ENCODE measurements at regions not wholly inside any gene's neighbourhood (a gene's known extent, or its start where the extent isn't known, plus 50 kb on each side); places are given as distances from the start of the nearest gene placed in this dataset.
"Not testable (repeated sequence)": the region's sequence is repeated elsewhere in the genome, so short reads cannot be mapped to it uniquely, and the experiment has no call there.

DNA sequence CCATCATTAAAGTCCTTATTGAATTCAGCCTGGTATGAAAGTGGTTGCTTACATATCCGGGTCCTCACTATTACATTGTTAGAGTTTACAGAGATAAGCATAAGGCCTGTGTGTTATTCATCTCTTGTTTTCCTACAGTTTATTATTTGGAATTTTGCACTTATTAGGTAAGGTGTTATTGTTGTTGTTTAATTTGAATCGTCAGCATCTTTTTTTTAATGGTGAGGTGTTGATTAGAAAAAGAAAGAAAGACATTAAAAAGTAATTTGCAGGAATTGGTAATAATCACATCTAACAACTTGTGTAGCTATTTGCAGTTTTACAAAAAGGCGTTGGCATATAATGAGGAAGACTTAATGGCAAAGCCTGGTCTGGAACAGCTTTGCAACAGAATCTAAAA lies 158.6 kb downstream of the SAMD5 start:
- no peak for DNase-seq (ENCODE audit: low read depth in 2 of 2)

DNA sequence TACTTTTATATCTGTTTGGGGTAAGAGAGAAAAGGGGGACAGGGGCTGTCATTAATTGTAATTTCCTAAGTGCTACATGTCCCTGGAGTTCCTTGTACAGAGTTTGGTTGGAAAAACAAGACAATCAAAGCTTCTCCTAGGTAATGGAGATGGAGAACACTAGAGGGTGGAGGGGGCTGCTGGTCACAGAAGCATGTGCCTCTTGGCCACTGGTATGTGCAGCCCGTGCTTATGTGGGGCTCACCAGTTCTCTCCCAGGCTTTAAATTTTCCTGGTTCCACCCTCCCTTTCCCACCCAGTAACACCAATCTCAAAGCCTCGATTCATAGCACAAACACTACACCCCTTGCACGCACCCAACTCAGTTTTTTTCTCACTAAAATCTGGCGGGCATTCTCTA lies 165.6 kb downstream of the SAMD5 start:
- DNase-seq (ENCODE audit: low read depth in 2 of 2): no peak

DNA sequence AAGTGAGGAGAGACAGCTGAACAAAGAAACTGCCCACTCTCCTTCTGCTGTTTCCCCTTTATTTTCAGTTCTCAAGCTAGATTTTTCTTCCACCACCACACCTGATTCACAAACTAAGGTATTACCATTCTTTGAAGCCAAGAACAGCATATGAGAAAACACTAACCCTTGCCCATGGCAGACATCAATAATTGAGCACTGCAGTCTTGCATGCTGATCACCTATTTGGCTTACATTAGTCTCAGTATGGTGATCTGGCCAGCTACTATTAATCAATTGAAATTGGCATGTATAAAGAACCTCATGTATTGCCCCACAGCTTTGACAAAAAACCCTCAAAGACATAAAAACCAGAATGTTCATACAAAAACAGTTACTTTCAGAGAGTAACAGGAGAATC lies 166.3 kb downstream of the SAMD5 start:
- no peak for DNase-seq (ENCODE audit: low read depth in 2 of 2)

DNA sequence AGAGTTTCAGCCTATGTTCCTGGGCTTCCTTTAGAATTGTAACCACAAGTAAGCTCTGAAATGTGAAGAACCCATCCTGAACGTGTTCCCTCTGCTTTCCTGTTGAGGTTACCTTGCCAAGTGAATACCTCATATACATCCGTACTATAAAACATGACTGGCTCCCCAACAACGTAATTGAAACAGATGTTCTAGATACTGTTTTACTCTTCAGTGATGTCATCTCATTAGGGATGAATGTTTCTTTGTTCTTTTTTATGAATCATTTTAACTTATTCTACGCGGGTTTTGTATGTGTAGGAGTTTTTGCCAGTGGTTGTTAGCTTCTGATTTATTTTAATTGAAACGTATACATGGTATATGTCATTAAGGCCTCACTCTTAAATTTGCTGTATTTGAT lies 166.8 kb downstream of the SAMD5 start:
- DNase-seq (ENCODE audit: low read depth in 2 of 2): no peak

DNA sequence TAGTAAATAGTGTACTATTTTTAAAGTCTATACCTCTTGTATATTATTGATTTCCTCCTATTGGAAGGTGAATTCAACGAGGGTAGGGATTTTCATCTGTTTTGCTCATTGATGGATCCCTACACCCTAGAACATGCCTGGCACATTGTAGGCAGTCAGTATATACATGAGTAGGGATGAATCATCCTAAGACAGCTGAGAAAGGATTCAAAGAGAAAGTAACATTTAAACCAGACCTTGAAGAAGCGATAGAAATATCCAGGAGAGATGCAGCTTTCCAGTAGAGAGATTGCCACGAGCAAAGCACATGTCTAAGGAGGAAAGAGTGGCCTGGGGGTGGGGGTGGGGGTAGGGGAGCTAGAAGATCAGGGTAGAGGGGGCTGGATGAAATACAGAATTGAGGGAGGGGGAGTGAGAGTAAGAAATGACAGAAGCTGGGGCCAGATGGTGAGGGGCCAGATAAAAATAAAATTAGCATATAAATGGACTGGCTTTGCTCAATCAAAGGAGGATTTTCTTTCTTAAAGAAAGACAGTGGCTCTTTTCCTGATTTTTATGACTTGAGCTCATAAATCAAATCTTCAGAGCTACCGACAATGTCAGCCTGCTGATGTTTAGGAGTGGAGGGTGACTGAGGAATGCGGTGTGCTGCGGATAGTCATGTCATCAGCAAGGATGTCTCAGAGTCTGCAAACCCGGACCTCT lies 168.2 kb downstream of the SAMD5 start:
- no peak for DNase-seq (ENCODE audit: low read depth in 2 of 2)

DNA sequence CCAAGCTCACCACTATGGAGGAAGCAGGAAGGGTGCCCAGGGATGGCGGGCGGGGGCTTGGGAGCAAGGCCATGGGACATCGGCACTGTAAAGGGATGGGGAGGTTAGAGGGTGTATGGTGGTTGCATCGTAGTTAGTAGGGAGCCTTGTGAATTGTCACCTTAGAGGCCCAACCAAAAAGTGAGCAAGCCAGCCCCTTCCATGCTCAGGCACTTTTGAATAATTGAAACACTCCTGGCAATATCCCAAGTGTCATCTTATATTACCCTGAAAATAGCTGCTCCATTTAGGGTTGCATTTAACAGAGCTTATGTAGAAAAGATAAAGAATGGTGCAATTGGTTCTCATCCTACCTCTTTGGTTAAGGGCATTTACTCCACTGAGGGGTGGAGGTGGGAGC lies 169.2 kb downstream of the SAMD5 start:
- no peak for DNase-seq (ENCODE audit: low read depth in 2 of 2)

DNA sequence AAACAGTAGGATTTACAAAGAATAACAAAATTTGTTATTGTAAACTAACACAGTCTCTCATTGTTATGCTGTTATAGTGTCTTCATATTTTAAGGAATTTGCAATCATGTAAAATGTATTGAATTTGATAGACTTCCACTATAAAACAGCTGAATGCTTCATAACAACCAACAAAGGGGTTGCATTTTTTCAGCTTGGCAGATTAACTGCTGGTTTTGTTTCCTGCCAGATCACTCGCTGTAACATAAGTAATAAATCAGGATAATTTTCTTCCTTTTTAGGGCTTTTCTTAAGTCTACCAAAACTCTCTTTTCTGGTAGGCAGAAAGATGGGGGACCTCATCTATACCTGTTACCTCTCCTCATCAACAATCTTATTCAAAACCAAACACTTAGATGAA lies 169.8 kb downstream of the SAMD5 start:
- DNase-seq (ENCODE audit: low read depth in 2 of 2): no peak

GRCh38 chr6:147684906-147685305 lies 176.4 kb downstream of the SAMD5 start:
- no peak for DNase-seq (ENCODE audit: low read depth in 2 of 2)

DNA sequence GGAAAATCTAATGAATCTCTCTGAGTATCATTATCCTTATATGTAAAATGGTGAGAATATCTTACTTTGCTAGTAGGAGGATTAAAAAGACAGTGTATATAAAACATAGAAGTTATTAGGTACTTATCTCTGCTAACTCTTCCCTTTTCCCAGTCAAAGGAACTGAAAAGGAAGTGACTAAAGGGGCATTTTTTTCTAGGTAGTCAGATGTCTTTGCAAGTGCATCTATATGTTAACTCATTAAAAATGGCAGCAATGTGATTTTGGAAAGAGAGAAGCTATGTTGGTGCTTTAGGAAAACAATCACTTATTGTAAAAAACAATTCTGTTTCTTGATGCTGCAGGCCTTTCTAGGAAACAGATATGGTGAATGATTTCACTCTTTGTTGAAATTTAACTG lies 180.9 kb downstream of the SAMD5 start:
- no peak for DNase-seq (ENCODE audit: low read depth in 2 of 2)

DNA sequence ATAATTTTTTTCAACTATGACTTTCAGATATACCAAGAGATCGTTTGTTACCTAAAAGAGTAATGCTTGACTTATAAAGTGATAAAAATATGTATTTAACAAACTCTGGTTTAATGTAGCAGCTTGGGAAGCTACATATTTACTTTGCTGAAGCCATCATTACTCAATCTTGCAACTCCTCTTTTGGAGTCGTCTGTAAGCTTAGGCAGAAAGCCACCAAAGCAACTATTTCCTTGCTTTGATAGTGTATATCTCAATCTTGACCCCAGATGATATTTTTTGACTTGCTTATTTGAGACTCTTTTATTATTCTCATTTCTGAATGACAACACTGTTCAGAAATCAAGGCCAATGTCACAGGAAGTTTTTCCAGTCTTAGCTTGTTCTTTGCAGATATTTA lies 183.0 kb downstream of the SAMD5 start:
- DNase-seq (ENCODE audit: low read depth in 2 of 2): no peak

DNA sequence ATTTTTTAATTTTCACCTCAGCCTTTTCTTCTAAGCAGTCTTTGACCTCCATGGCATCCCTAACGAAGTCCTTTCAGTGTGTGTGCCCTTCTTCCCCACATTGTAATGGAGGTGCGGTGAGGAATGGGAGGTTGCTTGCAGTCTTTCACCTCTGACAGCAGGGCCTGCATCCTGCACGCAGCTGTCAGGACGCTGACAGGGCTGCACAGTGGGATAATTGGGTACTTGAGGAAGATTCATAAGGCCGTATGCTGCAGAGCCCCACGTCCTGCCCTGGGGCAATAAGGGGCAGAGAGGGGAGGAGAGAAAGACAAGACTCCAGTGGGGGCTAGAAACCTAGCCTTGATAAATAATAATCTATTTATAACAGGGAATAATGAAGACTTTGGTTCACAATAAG lies 184.7 kb downstream of the SAMD5 start:
- DNase-seq (ENCODE audit: low read depth in 2 of 2): no peak

DNA sequence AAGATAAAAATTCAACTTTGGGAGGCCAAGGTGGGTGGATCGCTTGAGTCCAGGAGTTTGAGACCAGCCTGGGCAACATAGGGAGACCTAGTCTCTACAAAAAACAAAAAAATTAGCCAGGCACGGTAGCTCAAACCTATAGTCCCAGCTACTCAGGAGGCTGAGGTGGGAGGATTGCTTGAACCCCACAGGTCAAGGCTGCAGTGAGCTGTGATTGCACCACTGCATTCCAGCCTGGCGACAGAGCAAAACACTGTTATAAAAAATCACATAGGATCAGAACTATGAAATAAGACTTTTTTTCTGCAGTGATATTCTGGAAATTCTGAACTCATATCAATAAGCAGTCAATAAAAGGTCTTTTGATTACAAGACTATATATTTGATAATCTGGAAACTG lies 186.1 kb downstream of the SAMD5 start:
- not testable (repeated sequence) for DNase-seq (ENCODE audit: low read depth in 2 of 2)

- no peak for DNase-seq (ENCODE audit: low read depth in 2 of 2)
These were observed 187.3 kb downstream of the SAMD5 start for GRCh38 chr6:147695819-147696218.

GRCh38 chr6:147699140-147699539 lies 190.7 kb downstream of the SAMD5 start:
- no peak for DNase-seq (ENCODE audit: low read depth in 2 of 2)

DNA sequence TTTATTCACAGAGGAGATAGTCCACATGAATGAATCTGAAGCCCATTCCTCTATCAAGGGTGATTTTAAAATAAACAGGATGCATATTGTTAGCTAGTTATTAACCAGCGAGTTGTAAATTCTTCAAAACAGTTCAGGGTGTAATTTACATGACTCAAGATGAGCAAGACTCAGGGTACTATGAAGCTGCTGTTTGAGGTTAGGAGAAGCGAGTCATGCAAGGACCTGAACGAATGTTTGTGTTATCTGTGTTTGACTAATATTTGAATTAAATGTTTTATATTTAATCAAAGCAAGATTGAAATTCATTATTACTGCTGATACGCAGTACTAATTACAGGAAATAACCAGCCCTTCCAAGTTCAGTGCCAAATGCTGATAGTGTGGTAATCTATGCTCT lies 191.1 kb downstream of the SAMD5 start:
- no peak for DNase-seq (ENCODE audit: low read depth in 2 of 2)

DNA sequence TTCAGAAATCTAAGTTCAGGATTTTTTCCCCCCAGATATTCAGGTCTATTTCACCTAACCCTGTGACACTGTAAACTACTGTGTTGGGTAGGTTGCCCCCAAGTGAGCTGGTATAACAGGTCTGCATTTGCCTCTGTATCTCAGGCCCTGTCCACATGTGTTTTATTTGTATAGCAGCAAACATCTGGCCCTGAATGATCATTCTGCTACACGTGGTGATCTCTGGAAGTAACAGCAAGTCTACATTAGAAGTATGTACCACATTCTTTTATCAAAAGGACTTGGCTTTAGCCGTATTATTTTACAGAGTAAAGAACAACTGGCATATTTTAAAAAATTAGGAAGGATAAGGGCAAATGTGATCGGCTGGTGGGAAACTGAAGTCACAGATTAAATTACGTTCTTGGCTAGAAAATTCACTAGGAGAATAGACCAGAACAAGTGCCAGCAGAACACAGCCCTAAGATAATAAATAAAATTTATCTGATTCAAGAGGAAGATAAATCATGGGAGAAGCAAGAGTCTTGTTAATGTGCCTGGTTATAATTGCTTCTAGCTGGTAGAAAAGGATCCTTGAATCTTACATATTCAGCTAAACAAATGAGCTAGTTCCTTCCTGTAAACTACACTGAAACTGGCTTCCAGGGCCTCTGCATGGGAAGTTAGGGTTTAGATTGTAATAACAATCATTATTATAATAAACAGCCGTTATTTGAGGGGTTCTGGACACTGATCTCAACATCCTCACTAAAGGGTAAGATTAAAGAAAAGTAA lies 192.1 kb downstream of the SAMD5 start:
- no peak for DNase-seq (ENCODE audit: low read depth in 2 of 2)

- DNase-seq (ENCODE audit: low read depth in 2 of 2): no peak
These were observed 196.2 kb downstream of the SAMD5 start for GRCh38 chr6:147704691-147705090.

DNA sequence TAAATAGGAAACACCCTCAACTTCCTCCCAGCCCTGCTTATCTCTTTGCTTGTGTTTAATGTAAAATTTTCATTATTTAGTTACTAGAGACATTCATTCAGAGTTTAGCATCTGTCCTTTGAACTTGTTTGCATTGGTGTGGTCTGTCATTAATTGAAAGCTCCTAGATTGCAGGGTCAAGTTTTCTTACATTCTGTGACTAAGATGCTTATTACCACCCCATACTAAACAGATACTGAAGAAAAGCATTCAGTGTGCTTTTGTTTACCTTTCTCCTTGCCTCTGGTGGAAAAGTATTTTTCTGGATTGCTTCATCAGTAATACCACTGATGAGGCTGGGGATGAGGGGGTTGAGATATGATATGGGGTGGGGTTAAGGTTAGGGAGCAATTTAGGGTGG lies 199.0 kb downstream of the SAMD5 start:
- no peak for DNase-seq (ENCODE audit: low read depth in 2 of 2)

DNA sequence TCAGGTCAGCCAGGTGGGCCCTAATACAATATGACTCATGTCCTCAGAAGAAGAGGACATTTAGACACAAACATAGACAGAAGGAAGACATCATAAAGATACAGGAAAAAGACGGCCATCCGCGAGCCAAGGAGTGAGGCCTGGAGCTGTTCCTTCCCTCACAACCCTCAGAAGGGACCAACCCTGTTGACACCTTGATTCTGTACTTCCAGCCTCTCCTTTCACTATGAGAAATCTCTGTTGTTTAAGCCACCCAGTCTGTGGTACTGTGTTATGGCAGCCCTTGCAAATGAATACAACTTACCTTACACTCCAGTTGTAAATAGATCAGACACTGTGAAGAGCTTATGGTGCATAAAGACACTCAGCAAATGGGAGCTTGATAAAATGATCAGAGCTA lies 199.7 kb downstream of the SAMD5 start:
- no peak for DNase-seq (ENCODE audit: low read depth in 2 of 2)

GRCh38 chr6:147709396-147710272 lies 201.1 kb downstream of the SAMD5 start:
- no peak for DNase-seq (ENCODE audit: low read depth in 2 of 2)

GRCh38 chr6:147710890-147711289 lies 202.4 kb downstream of the SAMD5 start:
- no peak for DNase-seq (ENCODE audit: low read depth in 2 of 2)

- DNase-seq (ENCODE audit: low read depth in 2 of 2): no peak
These were observed 203.0 kb downstream of the SAMD5 start for GRCh38 chr6:147711476-147711875.

GRCh38 chr6:147712841-147713240 lies 204.4 kb downstream of the SAMD5 start:
- DNase-seq (ENCODE audit: low read depth in 2 of 2): no peak

All from stimulated activated CD4-positive, alpha-beta T cell treated with anti-CD3 and anti-CD28 coated beads, Interleukin-15, amount 100 ng/mL, for 48 hours (primary cell).